SU-DHL-6 (cell line): ENCODE measurements at regions not wholly inside any gene's neighbourhood (a gene's known extent, or its start where the extent isn't known, plus 50 kb on each side); places are given as distances from the start of the nearest gene placed in this dataset.

Experiments used
- H2AFZ ChIP-seq: fragments of 200-600 bp; sonication (generic); 2 replicates; pipeline ENCODE4 v1.6.1; 2014; ENCODE audit warnings: low read depth, mild to moderate bottlenecking, moderate library complexity, mixed read lengths, antibody characterized with exemption, low read length; ENCODE audit not compliant: severe bottlenecking
- H3F3A ChIP-seq: fragments of 200-600 bp; shearing (Covaris generic); 2 replicates; pipeline ENCODE4 v1.6.0; 2016; ENCODE audit warnings: antibody characterized with exemption, mild to moderate bottlenecking; ENCODE audit not compliant: insufficient read depth
- H3K27ac ChIP-seq: fragments of 200-600 bp; sonication (generic); 2 replicates; pipeline ENCODE4 v1.5.1; 2016; ENCODE audit warnings: low read depth, mild to moderate bottlenecking, low read length, moderate library complexity, mixed read lengths
- H3K27me3 ChIP-seq: fragments of 200-600 bp; sonication (generic), shearing (Covaris generic); 2 replicates; pipeline ENCODE4 v1.6.0; 2014; ENCODE audit warnings: mild to moderate bottlenecking, low read length
- H3K36me3 ChIP-seq: fragments of 200-600 bp; sonication (generic); 2 replicates; pipeline ENCODE4 v1.6.1; 2014; ENCODE audit warnings: mild to moderate bottlenecking, low read length, mixed read lengths
- H3K4me2 ChIP-seq: fragments of 300-600, 200-600 bp; shearing (Covaris generic), sonication (generic); 2 replicates; pipeline ENCODE4 v1.6.0; 2014; ENCODE audit warnings: low read length, low read depth, mild to moderate bottlenecking; ENCODE audit not compliant: poor library complexity, severe bottlenecking
- H3K4me3 ChIP-seq: fragments of 200-600 bp; sonication (generic); 2 replicates; pipeline ENCODE4 v1.5.1; 2014; ENCODE audit warnings: antibody characterized with exemption, low read length, mild to moderate bottlenecking, mixed read lengths; ENCODE audit not compliant: insufficient read depth, poor library complexity, severe bottlenecking
- H3K79me2 ChIP-seq: fragments of 200-600 bp; sonication (generic); 2 replicates; pipeline ENCODE4 v1.6.1; 2014; ENCODE audit warnings: mild to moderate bottlenecking, low read length, moderate library complexity; ENCODE audit not compliant: insufficient read depth
- H3K9ac ChIP-seq: fragments of 200-600 bp; sonication (generic); 2 replicates; pipeline ENCODE4 v1.7.0; 2014; ENCODE audit warnings: mild to moderate bottlenecking, low read length
- H3K9me2 ChIP-seq: fragments of 200-600 bp; sonication (generic); replicated peaks from 2 replicates; pipeline ENCODE4 v1.6.1; 2014; ENCODE audit warnings: low read length; ENCODE audit not compliant: insufficient read depth
- H3K9me3 ChIP-seq: fragments of 200-600 bp; sonication (generic); 2 replicates; pipeline ENCODE4 v1.6.1; 2014; ENCODE audit warnings: low read length, mixed read lengths; ENCODE audit not compliant: insufficient read depth
- H4K20me1 ChIP-seq: fragments of 200-600 bp; sonication (generic); 2 replicates; pipeline ENCODE4 v1.6.1; 2014; ENCODE audit warnings: low read depth, mild to moderate bottlenecking, antibody characterized with exemption, low read length, moderate library complexity, mixed read lengths
- CTCF ChIP-seq: fragments of 200-600 bp; sonication (generic); IDR thresholded peaks from one replicate; pipeline ENCODE4 v1.5.1; 2017; ENCODE audit warnings: antibody characterized with exemption, mild to moderate bottlenecking, low read length, moderate library complexity; ENCODE audit not compliant: insufficient read depth, poor library complexity, severe bottlenecking
- EZH2phosphoT487 ChIP-seq: fragments of 200-600 bp; sonication (generic), shearing (Covaris generic); conservative IDR thresholded peaks from 2 replicates; pipeline ENCODE4 v1.6.1; 2018; ENCODE audit warnings: mild to moderate bottlenecking, antibody characterized with exemption, low read length, moderate library complexity, mixed read lengths

DNA sequence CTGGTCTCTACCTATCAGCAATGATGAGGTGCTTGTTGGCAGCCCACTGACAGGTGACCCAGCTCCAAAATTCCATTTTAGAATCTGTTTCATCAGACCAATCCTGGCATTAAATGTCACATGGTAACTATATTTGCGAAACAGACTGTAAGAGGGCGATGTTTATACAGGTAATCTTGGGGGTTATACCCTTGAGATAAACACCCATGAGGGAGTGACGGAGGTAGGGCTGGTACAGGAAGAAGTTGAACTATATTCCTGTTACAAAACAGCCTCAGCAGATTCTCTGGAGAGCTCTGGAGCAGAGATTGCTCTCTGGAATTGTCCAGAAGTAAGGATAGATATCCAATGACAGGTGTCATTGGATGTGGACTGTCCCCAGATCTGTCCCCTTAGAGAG is 444.8 kb upstream of the DPP6 start:
- H3K9me3 ChIP-seq, result no peaks in the 10 kb centered on the region
- no peak overlapping the region for H3K9ac ChIP-seq
- H3K27me3 ChIP-seq, result no peaks in the 10 kb centered on the region
- H3K4me3 ChIP-seq, result no peak overlapping the region
- no peak overlapping the region for H3K27ac ChIP-seq
- no peaks in the 10 kb centered on the region for H4K20me1 ChIP-seq
- H3K36me3 ChIP-seq, result no peaks in the 10 kb centered on the region
- no peaks in the 10 kb centered on the region for H3K79me2 ChIP-seq
- TF ChIP-seq EZH2phosphoT487 (no peak), CTCF (no peak)
- H3K4me2 ChIP-seq, result no peak overlapping the region
- H2AFZ ChIP-seq, result no peak overlapping the region
- H3F3A ChIP-seq, result no peaks in the 10 kb centered on the region
- no peaks in the 10 kb centered on the region for H3K9me2 ChIP-seq

DNA sequence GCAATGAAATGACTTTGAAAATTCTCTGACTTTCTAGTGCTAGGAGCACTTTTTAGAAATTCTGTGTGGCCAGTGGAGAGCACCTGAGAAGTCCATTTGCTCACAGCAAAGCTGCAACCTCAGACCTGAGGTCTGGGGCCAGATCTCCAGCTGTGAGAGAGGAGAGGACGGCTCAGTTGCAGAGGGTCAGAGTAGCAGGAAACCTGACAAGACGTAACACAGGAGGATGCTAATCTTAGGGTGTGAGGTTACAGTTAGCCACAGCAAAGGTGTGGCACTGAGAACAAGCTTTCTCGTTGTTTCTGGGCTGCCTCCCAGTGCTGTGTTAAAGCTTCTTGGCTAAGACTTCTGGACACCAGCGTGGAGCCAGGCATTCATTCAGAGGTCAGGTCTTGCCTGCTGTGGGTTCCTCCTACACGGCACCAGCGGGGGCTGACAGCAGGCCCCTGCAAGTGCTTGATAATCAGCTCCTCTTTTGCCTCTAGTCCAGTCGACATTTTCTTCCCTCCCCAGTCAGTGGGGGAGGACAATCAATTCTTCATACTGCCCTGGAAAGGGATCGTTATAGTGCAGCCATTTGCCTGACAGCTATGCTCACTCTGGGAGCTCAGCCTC is 435.4 kb upstream of the DPP6 start:
- Histone ChIP-seq H3K36me3 (no peaks in the 10 kb centered on the region), H3K4me2 (no peak overlapping the region), H4K20me1 (no peaks in the 10 kb centered on the region), H2AFZ (no peak overlapping the region), H3K79me2 (no peaks in the 10 kb centered on the region), H3K27ac (no peak overlapping the region), H3F3A (no peaks in the 10 kb centered on the region), H3K4me3 (no peak overlapping the region), H3K27me3 (no peaks in the 10 kb centered on the region), H3K9me2 (no peaks in the 10 kb centered on the region), H3K9ac (no peak overlapping the region), H3K9me3 (no peaks in the 10 kb centered on the region)
- TF ChIP-seq CTCF, result no peak
- no peak for TF ChIP-seq EZH2phosphoT487

GRCh38 chr7:153627323-153627722 is 424.9 kb upstream of the DPP6 start:
- Histone ChIP-seq H3K4me2 (no peak overlapping the region), H3K4me3 (no peak overlapping the region)

More at GRCh38 chr7:153627323-153627722, 424.9 kb upstream of the DPP6 start:
- Histone ChIP-seq H3K36me3 (no peaks in the 10 kb centered on the region), H3K9me3 (no peaks in the 10 kb centered on the region), H3K9me2 (no peaks in the 10 kb centered on the region), H3K27me3 (no peaks in the 10 kb centered on the region), H3F3A (no peaks in the 10 kb centered on the region), H3K27ac (no peak overlapping the region), H3K79me2 (no peaks in the 10 kb centered on the region), H4K20me1 (no peaks in the 10 kb centered on the region), H2AFZ (no peak overlapping the region), H3K9ac (no peak overlapping the region)
- TF ChIP-seq CTCF (no peak), EZH2phosphoT487 (no peak)
